ENCODE measurements at regions not wholly inside any gene's neighbourhood (a gene's known extent, or its start where the extent isn't known, plus 50 kb on each side); places are given as distances from the start of the nearest gene placed in this dataset.

DNA sequence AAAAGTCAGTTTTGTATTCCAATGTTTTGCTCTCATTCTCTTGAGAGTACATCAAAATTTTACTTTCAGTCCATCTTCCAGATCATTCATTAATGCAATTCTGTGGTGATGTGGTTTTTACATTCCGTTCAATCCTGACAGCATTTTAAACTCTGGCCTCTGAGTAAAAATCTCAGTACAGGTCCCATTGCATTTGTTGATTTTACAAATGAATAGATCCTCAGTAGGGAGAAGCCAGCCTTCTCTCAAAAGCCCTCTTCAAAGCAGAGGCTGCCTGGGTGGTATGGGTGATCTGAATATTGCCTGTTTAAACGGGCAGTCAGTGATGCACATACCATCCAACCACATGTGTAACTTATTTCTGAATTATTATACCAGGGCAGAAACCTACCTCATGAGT lies 72.5 kb upstream of the TSC22D2 start:
- Histone ChIP-seq H3K4me3 (no peak overlapping the region), H3K36me3 (no peaks in the 10 kb centered on the region), H3K4me1 (no peaks in the 10 kb centered on the region), H3K9me3 (no peaks in the 10 kb centered on the region), H3K27me3 (no peaks in the 10 kb centered on the region), H3K27ac (no peak overlapping the region)
- no peak for DNase-seq
- WGBS, 2 donors = 69 to 71% methylated on average over 2 of the region's 2 CpGs
- no peak for FAIRE-seq
- TF ChIP-seq CTCF (IDR thresholded peaks at IDR 0.05) = no peak
- intact Hi-C loops (cut with DNase I) = no loop called here
- no peak for ATAC-seq

DNA sequence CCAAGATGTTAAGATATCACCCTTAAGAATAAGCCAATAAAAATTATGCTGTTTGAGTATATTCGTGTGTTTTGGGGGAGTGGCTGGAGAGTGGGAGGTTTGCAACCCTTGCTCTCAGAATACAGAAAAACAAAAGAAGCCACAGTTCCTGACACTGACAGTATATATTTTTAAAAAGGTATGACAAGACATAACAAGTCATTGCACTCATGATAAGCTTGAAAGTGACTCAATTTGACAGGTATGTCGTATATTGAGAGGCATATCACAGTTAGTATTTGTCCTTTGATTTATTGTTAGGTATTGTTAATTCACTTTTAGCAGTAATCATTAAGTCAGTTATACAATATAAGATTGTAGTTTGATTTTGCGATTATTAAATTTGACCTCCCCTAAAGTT lies 73.1 kb upstream of the TSC22D2 start:
- no peak for TF ChIP-seq CTCF (IDR thresholded peaks at IDR 0.05)
- FAIRE-seq = no peak
- H3K4me3 ChIP-seq = no peak overlapping the region
- H3K4me1 ChIP-seq = no peaks in the 10 kb centered on the region
- no peaks in the 10 kb centered on the region for H3K27me3 ChIP-seq
- H3K9me3 ChIP-seq = no peaks in the 10 kb centered on the region
- intact Hi-C loops (cut with DNase I) = no loop called here
- WGBS, 2 donors = 81 to 93% methylated on average over 3 of the region's 3 CpGs
- ATAC-seq = no peak
- no peak for DNase-seq
- H3K27ac ChIP-seq = no peak overlapping the region
- no peaks in the 10 kb centered on the region for H3K36me3 ChIP-seq

GRCh38 chr3:150333477-150333876 lies 74.6 kb upstream of the TSC22D2 start:
- H3K9me3 ChIP-seq = no peaks in the 10 kb centered on the region
- no peak overlapping the region for H3K27ac ChIP-seq
- TF ChIP-seq CTCF (IDR thresholded peaks at IDR 0.05) = no peak
- FAIRE-seq (no peak), ATAC-seq (no peak), DNase-seq (no peak)
- no peak overlapping the region for H3K4me3 ChIP-seq
- no peaks in the 10 kb centered on the region for H3K4me1 ChIP-seq
- WGBS, 2 donors = 94 to 95% methylated on average over 1 of the region's 1 CpG
- no peaks in the 10 kb centered on the region for H3K36me3 ChIP-seq
- H3K27me3 ChIP-seq = no peaks in the 10 kb centered on the region
- intact Hi-C loops (cut with DNase I) = no loop called here

DNA sequence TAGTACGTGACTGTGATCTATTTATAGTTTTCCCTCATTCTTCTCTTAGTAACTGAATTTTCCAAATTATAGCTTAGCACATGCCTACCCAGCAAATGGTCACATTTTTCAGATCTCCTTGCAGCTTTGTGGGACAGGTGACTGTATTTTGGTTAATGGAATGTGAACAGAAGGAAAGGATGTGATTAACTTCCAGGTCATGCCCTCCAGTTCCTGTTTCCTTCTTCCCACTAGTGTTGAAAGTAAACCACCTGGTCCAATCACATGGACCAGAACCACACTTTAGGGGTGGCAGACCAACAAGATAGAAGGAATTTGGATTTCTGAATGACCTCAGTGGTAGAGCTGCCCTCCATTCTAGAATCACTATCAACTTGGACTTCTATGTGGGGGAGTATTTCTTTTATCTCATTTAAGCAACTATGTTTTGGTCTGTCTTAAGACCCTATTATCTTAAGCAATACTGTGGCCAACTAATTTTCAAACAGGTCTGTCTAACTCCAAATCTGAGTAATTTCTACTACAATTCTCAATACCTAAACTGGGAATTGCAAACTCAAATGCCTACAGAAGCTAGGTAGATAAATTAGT lies 76.0 kb upstream of the TSC22D2 start:
- WGBS, 2 donors = 8 to 29% methylated on average over 1 of the region's 1 CpG
- H3K27ac ChIP-seq = no peak overlapping the region
- TF ChIP-seq CTCF (IDR thresholded peaks at IDR 0.05) = no peak
- H3K4me3 ChIP-seq = no peak overlapping the region
- no peaks in the 10 kb centered on the region for H3K27me3 ChIP-seq
- ATAC-seq (no peak), FAIRE-seq (no peak), DNase-seq (no peak)
- H3K9me3 ChIP-seq = no peaks in the 10 kb centered on the region
- no peaks in the 10 kb centered on the region for H3K36me3 ChIP-seq
- intact Hi-C loops (cut with DNase I) = no loop called here
- no peaks in the 10 kb centered on the region for H3K4me1 ChIP-seq

- H3K36me3 ChIP-seq = no peaks in the 10 kb centered on the region
- WGBS, 2 donors = 72 to 75% methylated on average over 2 of the region's 2 CpGs
- FAIRE-seq (no peak), ATAC-seq (peak in 1 of 4 donors; percentile 50), DNase-seq (no peak)
- no peaks in the 10 kb centered on the region for H3K4me1 ChIP-seq
- H3K4me3 ChIP-seq = no peak overlapping the region
- no peak for TF ChIP-seq CTCF (IDR thresholded peaks at IDR 0.05)
- H3K27ac ChIP-seq = no peak overlapping the region
- H3K27me3 ChIP-seq = no peaks in the 10 kb centered on the region
- H3K9me3 ChIP-seq = no peaks in the 10 kb centered on the region
- intact Hi-C loops (cut with DNase I) = no loop called here
Measured at GRCh38 chr3:150330872-150331271, 77.2 kb upstream of the TSC22D2 start.
